ENCODE measurements at regions not wholly inside any gene's neighbourhood (a gene's known extent, or its start where the extent isn't known, plus 50 kb on each side); places are given as distances from the start of the nearest gene placed in this dataset.
"Not testable (repeated sequence)": the region's sequence is repeated elsewhere in the genome, so short reads cannot be mapped to it uniquely, and the experiment has no call there.

DNA sequence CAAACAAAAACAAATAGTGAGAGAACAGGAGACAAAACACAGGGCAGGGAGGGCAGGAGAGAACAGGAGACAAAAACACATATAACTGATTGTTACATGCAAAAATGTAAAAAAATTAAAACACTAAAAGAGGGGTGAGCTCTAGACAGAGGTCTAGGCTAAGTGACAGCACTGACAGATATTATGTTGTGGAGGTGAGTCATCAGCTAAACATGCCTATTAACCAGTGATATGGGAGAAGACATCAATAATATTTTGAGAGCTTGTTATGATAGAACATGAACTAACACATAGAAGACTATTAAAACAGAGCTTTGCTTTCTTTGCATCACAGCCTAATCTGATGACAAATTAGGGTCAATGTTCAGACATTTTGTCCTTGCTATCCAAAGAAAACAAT, 972.7 kb downstream of the PRIM2 start:
- Mint-ChIP-seq H3K27ac (no peak overlapping the region), H3K4me1 (no peaks in the 10 kb centered on the region), H3K36me3 (no peaks in the 10 kb centered on the region), H3K27me3 (ENCODE audit: insufficient read depth, low read depth) (no peaks in the 10 kb centered on the region), H3K4me3 (no peak overlapping the region), H3K9me3 (peaks cover 7% of the 10 kb centered on the region)
- no peak for DNase-seq (ENCODE audit: low spot score)
- Histone ChIP-seq H3K9me3 (ENCODE audit: low read depth) (peaks cover 43% of the 10 kb centered on the region), H3K4me2 (no peak overlapping the region), H3K79me2 (ENCODE audit: low read depth) (no peaks in the 10 kb centered on the region), H3K36me3 (no peaks in the 10 kb centered on the region), H3K4me1 (no peaks in the 10 kb centered on the region), H3K27ac (no peak overlapping the region), H3K9ac (no peak overlapping the region), H3K4me3 (no peak overlapping the region), H3F3A (ENCODE audit: low read depth) (no peaks in the 10 kb centered on the region), H4K20me1 (ENCODE audit: low read depth) (no peaks in the 10 kb centered on the region), H2AFZ (replicated peaks) (no peak overlapping the region), H3K27me3 (no peaks in the 10 kb centered on the region)
- no peak for TF ChIP-seq CTCF (IDR thresholded peaks at IDR 0.05)
- no peak for TF ChIP-seq EZH2 (IDR thresholded peaks at IDR 0.05)
- no peak for TF ChIP-seq EZH2phosphoT487 (IDR thresholded peaks at IDR 0.05)

DNA sequence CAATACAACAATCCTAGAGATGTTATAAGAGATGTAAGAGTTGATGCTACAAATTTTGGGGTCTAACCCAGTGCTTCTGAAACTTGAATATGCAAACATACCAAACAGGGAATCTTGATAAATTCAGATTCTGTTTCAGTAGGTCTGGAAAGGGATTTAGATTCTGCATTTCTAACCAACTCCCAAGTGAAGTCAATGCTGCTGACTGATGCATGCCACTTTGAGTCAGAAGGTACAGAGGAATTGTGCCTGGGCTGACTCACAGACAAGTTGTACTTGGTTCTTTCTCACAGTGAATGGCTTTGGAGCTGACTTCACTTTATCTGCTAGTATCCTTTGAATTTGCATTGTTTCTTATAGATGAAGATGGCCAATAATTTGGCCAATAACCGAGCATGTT, 973.9 kb downstream of the PRIM2 start:
- H2AFZ ChIP-seq (replicated peaks); H3K4me1 Mint-ChIP-seq; H4K20me1 ChIP-seq (ENCODE audit: low read depth); H3K27ac Mint-ChIP-seq; DNase-seq (ENCODE audit: low spot score); H3K9ac ChIP-seq; H3K27me3 ChIP-seq; H3K9me3 Mint-ChIP-seq; H3K4me2 ChIP-seq; H3K27me3 Mint-ChIP-seq (ENCODE audit: insufficient read depth, low read depth); H3K36me3 Mint-ChIP-seq; H3K4me3 Mint-ChIP-seq; H3K4me3 ChIP-seq; H3K27ac ChIP-seq; H3F3A ChIP-seq (ENCODE audit: low read depth); H3K4me1 ChIP-seq; H3K79me2 ChIP-seq (ENCODE audit: low read depth); H3K36me3 ChIP-seq: not testable (repeated sequence)
- H3K9me3 ChIP-seq (ENCODE audit: low read depth), result peaks cover 37% of the 10 kb centered on the region

GRCh38 chr6:58307901-58308300, 990.5 kb downstream of the PRIM2 start:
- H3K36me3 ChIP-seq; H3K36me3 Mint-ChIP-seq; H3F3A ChIP-seq (ENCODE audit: low read depth); H3K27ac ChIP-seq; H3K27me3 ChIP-seq; H3K4me3 ChIP-seq; DNase-seq (ENCODE audit: low spot score); H3K4me1 Mint-ChIP-seq; H3K9me3 Mint-ChIP-seq; H3K9ac ChIP-seq; H3K79me2 ChIP-seq (ENCODE audit: low read depth); H3K27me3 Mint-ChIP-seq (ENCODE audit: insufficient read depth, low read depth); H4K20me1 ChIP-seq (ENCODE audit: low read depth); H2AFZ ChIP-seq (replicated peaks); H3K4me1 ChIP-seq; H3K4me3 Mint-ChIP-seq; H3K27ac Mint-ChIP-seq; H3K4me2 ChIP-seq: not testable (repeated sequence)
- peaks cover 10% of the 10 kb centered on the region for H3K9me3 ChIP-seq (ENCODE audit: low read depth)

DNA sequence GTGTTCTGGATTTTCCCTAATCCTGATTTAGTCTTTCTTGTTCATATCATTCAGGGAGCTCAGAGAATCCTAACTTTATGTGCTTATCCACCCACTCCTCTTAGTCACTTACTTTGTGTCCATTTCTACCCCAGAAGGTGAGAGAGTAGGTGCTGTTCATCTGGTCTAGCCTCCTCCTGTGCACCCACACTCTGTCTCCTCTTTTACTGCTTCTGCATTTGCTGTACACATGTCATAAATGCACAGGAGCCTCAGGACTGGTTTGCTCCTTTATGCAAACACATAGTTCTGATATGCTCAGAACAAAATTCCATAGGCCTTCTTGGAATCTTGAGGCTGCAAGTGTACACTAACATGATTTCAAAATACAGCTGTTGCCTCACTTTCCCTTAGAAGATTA, 1014.7 kb downstream of the PRIM2 start:
- H3K4me3 Mint-ChIP-seq; H3K27ac Mint-ChIP-seq; H3K27me3 ChIP-seq; H3K27me3 Mint-ChIP-seq (ENCODE audit: insufficient read depth, low read depth); H3K4me2 ChIP-seq; H3K9me3 ChIP-seq (ENCODE audit: low read depth); H3K27ac ChIP-seq; H4K20me1 ChIP-seq (ENCODE audit: low read depth); H3K9me3 Mint-ChIP-seq; H2AFZ ChIP-seq (replicated peaks); H3F3A ChIP-seq (ENCODE audit: low read depth); H3K4me3 ChIP-seq; H3K9ac ChIP-seq; H3K36me3 Mint-ChIP-seq; H3K36me3 ChIP-seq; H3K4me1 ChIP-seq; H3K4me1 Mint-ChIP-seq; DNase-seq (ENCODE audit: low spot score); H3K79me2 ChIP-seq (ENCODE audit: low read depth): not testable (repeated sequence)

DNA sequence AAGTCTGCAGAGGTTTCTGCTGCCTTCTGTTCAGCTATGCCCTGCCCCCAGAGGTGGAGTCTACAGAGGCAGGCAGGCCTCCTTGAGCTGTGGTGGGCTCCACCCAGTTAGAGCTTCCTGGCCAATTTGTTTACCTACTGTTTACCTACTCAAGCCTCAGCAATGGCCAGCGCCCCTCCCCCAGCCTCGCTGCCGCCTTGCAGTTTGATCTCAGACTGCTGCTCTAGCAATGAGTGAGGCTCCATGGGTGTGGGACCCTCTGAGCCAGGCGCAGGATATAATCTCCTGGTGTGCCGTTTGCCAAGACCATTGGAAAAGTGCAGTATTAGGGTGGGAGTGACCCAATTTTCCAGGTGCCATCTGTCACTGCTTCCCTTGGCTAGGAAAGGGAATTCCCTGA, 1024.9 kb downstream of the PRIM2 start:
- H3K4me1 ChIP-seq; DNase-seq (ENCODE audit: low spot score); H3K4me3 Mint-ChIP-seq; H3K4me3 ChIP-seq; H3F3A ChIP-seq (ENCODE audit: low read depth); H3K9me3 Mint-ChIP-seq; H3K27me3 Mint-ChIP-seq (ENCODE audit: insufficient read depth, low read depth); H4K20me1 ChIP-seq (ENCODE audit: low read depth); H3K9ac ChIP-seq; H3K36me3 Mint-ChIP-seq; H3K4me1 Mint-ChIP-seq; H3K27ac ChIP-seq; H3K79me2 ChIP-seq (ENCODE audit: low read depth); H3K36me3 ChIP-seq; H3K27ac Mint-ChIP-seq; H3K4me2 ChIP-seq; H2AFZ ChIP-seq (replicated peaks); H3K27me3 ChIP-seq: not testable (repeated sequence)
- peaks cover 20% of the 10 kb centered on the region for H3K9me3 ChIP-seq (ENCODE audit: low read depth)

DNA sequence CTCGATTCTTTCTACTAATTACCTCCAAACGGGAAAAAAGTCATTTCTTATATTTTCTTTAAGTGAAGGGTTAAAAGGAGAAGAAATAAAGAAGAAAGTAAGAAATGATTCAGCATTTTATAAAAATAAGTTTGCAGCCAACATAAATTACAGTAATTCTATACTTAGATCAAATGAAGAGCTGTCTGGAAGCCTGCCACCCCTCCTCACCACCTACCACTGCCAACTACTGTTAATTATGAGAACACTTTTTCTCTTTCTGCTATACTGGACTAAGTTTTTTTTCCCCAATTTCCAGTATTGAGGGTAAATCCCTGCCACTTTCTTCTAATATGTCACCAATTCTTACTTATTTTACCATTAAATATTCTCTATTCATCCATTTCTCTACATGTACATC, 1030.1 kb downstream of the PRIM2 start:
- H3K27ac ChIP-seq; H3K9ac ChIP-seq; H4K20me1 ChIP-seq (ENCODE audit: low read depth); H2AFZ ChIP-seq (replicated peaks); H3K27me3 Mint-ChIP-seq (ENCODE audit: insufficient read depth, low read depth); H3K4me2 ChIP-seq; H3K27ac Mint-ChIP-seq; H3F3A ChIP-seq (ENCODE audit: low read depth); H3K36me3 Mint-ChIP-seq; H3K9me3 Mint-ChIP-seq; H3K4me3 Mint-ChIP-seq; H3K4me1 Mint-ChIP-seq; H3K4me3 ChIP-seq; H3K27me3 ChIP-seq; H3K4me1 ChIP-seq; H3K36me3 ChIP-seq; H3K79me2 ChIP-seq (ENCODE audit: low read depth); DNase-seq (ENCODE audit: low spot score): not testable (repeated sequence)
- H3K9me3 ChIP-seq (ENCODE audit: low read depth), result peaks cover 19% of the 10 kb centered on the region

GRCh38 chr6:58351619-58352018, 1034.2 kb downstream of the PRIM2 start:
- not testable (repeated sequence) for H3K27ac Mint-ChIP-seq; H3K27ac ChIP-seq; H3K36me3 Mint-ChIP-seq; H3K9ac ChIP-seq; DNase-seq (ENCODE audit: low spot score); H3K27me3 Mint-ChIP-seq (ENCODE audit: insufficient read depth, low read depth); H3K79me2 ChIP-seq (ENCODE audit: low read depth); H3K4me3 ChIP-seq; H3K9me3 Mint-ChIP-seq; H4K20me1 ChIP-seq (ENCODE audit: low read depth); H3K36me3 ChIP-seq; H3F3A ChIP-seq (ENCODE audit: low read depth); H3K4me3 Mint-ChIP-seq; H3K4me1 ChIP-seq; H3K4me2 ChIP-seq; H3K4me1 Mint-ChIP-seq; H2AFZ ChIP-seq (replicated peaks); H3K27me3 ChIP-seq
- H3K9me3 ChIP-seq (ENCODE audit: low read depth), result peaks cover 14% of the 10 kb centered on the region

DNA sequence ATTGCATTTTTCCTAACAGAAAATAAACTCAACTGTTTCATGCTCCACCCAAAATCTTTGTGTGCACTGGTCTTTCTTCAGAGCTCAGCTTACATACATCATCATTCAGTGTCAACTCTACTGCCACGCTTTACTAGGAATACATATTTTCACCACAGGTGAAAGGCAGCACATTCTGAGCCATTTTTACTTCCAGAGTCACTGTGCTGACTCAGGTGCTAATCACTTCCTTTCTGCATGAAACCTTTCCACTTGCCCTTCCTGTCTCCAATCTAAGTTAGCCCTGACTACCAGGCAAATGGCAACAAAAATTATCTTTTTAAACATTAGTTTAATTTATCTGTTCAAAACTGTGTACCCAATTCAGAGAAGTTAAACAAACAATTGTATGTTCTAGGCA, 1041.0 kb downstream of the PRIM2 start:
- H3K9me3 Mint-ChIP-seq; H3K4me3 Mint-ChIP-seq; H3K27me3 Mint-ChIP-seq (ENCODE audit: insufficient read depth, low read depth): not testable (repeated sequence)

More for the DNA sequence above, 1041.0 kb downstream of the PRIM2 start:
- H3K9me3 ChIP-seq (ENCODE audit: low read depth), result peaks cover 15% of the 10 kb centered on the region
- H3K4me1 Mint-ChIP-seq; H3K79me2 ChIP-seq (ENCODE audit: low read depth); H3K4me1 ChIP-seq; H3K36me3 ChIP-seq; H3K27ac Mint-ChIP-seq; H3K9ac ChIP-seq; H3K27me3 ChIP-seq; H4K20me1 ChIP-seq (ENCODE audit: low read depth); H3K4me2 ChIP-seq; H3K4me3 ChIP-seq; H2AFZ ChIP-seq (replicated peaks); H3K36me3 Mint-ChIP-seq; DNase-seq (ENCODE audit: low spot score); H3F3A ChIP-seq (ENCODE audit: low read depth); H3K27ac ChIP-seq: not testable (repeated sequence)
